HepG2 (cell line): ENCODE measurements at regions not wholly inside any gene's neighbourhood (a gene's known extent, or its start where the extent isn't known, plus 50 kb on each side); places are given as distances from the start of the nearest gene placed in this dataset.

Experiments
- ATAC-seq: fragments of 200-7000 bp; cut with Tn5 transposase; 3 replicates; pipeline ENCODE4 v1.9.1; 2020; ENCODE audit warnings: mild to moderate bottlenecking, moderate library complexity
- BruUV-seq: library from RNA; stranded (reverse); fragments of 400-500 nt; replicated peaks from 2 replicates; lab custom pipeline; 2021; lab: Mats Ljungman, UMichigan
- CTCF ChIA-PET: fragments of 300-600 bp; formaldehyde crosslinking; extraction: SDS; loops from one replicate; lab custom pipeline; 2021; ENCODE audit warnings: low total read pairs, inconsistent platforms, low intra/inter-chr PET ratio; lab: Yijun Ruan, JAX
- POLR2A ChIA-PET: fragments of 350-600 bp; sonication (Branson Sonifier 250); formaldehyde crosslinking; loops from one replicate; lab custom pipeline; 2020; ENCODE audit warnings: antibody characterized with exemption, inconsistent platforms; lab: Yijun Ruan, JAX
- DNase-seq: peaks from one replicate; pipeline ENCODE4 v3.0.0-alpha.2; 2015; ENCODE audit warnings: low spot score
- FAIRE-seq: peaks from 3 replicates; lab custom pipeline; 2011; peaks lifted over from hg19 to GRCh38; lab: Jason Lieb, UNC
- H2AFZ ChIP-seq: one replicate; pipeline ENCODE4 v1.6.1; 2011; ENCODE audit warnings: low read length, inconsistent platforms
- H3K27ac ChIP-seq: fragments of 300-600 bp; 3 replicates; pipeline ENCODE4 v1.8.0; 2011; ENCODE audit warnings: mixed run types, mild to moderate bottlenecking, mixed read lengths, low read length, inconsistent platforms; ENCODE audit not compliant: insufficient read depth; ENCODE audit errors: extremely low read length
- H3K27me3 ChIP-seq, 2 experiments: fragments of 200-600 bp in 1 of 2; 2 replicates in 1 of 2; 3 replicates in 1 of 2; pipeline versions ENCODE4 v1.6.0 to v1.8.0; 2011; ENCODE audit warnings: low read length in 2 of 2, mild to moderate bottlenecking in 2 of 2, moderate library complexity in 2 of 2, inconsistent platforms in 1 of 2; ENCODE audit not compliant: insufficient read depth in 2 of 2, control insufficient read depth in 1 of 2
- H3K36me3 ChIP-seq, 2 experiments: fragments of 200-600 bp in 1 of 2; replicated peaks in 1 of 2; 2 replicates in 1 of 2; 3 replicates in 1 of 2; pipeline versions ENCODE4 v1.5.1 to v1.8.0; 2011; ENCODE audit warnings: low read length in 2 of 2, inconsistent platforms in 1 of 2; ENCODE audit not compliant: insufficient read depth in 2 of 2, control insufficient read depth in 1 of 2
- H3K4me1 ChIP-seq: 2 replicates; pipeline ENCODE4 v1.5.1; 2012; ENCODE audit warnings: low read length, inconsistent platforms; ENCODE audit not compliant: insufficient read depth
- H3K4me2 ChIP-seq: 2 replicates; pipeline ENCODE4 v1.6.0; 2011; ENCODE audit warnings: low read depth, low read length, inconsistent platforms
- H3K4me3 ChIP-seq, 3 experiments: fragments of 200-600 bp in 1 of 3; sonication (generic), shearing (Covaris generic) in 1 of 3; replicated peaks in 1 of 3; 2 replicates each; pipeline ENCODE4 v1.5.1; 2011 to 2016; ENCODE audit warnings: low read length in 3 of 3, inconsistent platforms in 2 of 3, low read depth in 2 of 3, mild to moderate bottlenecking in 2 of 3, control low read depth in 1 of 3, mixed read lengths in 1 of 3; ENCODE audit not compliant: insufficient read depth in 1 of 3
- H3K79me2 ChIP-seq: one replicate; pipeline ENCODE4 v1.6.1; 2011; ENCODE audit warnings: low read length, inconsistent platforms; ENCODE audit not compliant: insufficient read depth
- H3K9ac ChIP-seq: 2 replicates; pipeline ENCODE4 v1.6.0; 2011; ENCODE audit warnings: mild to moderate bottlenecking, low read depth, low read length, inconsistent platforms; ENCODE audit not compliant: insufficient read depth
- H3K9me3 ChIP-seq: 2 replicates; pipeline ENCODE4 v1.5.1; 2012; ENCODE audit warnings: mild to moderate bottlenecking, low read length
- H4K20me1 ChIP-seq: 2 replicates; pipeline ENCODE4 v1.6.0; 2011; ENCODE audit warnings: inconsistent platforms, mild to moderate bottlenecking, low read length, moderate library complexity; ENCODE audit not compliant: insufficient read depth
- CAMTA2 ChIP-seq: sonication (generic); formaldehyde crosslinking; IDR thresholded peaks from 2 replicates; pipeline ENCODE4 v1.4.0; 2020; ENCODE audit warnings: mild to moderate bottlenecking, missing genetic modification reagents, borderline replicate concordance
- MEIS2 ChIP-seq: sonication (generic); formaldehyde crosslinking; IDR thresholded peaks from 2 replicates; pipeline ENCODE4 v1.9.0; 2021; ENCODE audit warnings: mild to moderate bottlenecking, missing genetic modification reagents
- RFX3 ChIP-seq: IDR thresholded peaks from 2 replicates; pipeline ENCODE4 v1.6.1; 2016; ENCODE audit warnings: missing biosample characterization, missing genetic modification reagents
- SAFB2 ChIP-seq: sonication (generic); formaldehyde crosslinking; IDR thresholded peaks from 2 replicates; pipeline ENCODE4 v1.5.1; 2020; ENCODE audit warnings: missing genetic modification reagents, low read depth, mild to moderate bottlenecking, borderline replicate concordance
- SUZ12 ChIP-seq: fragments of 150-350 bp; IDR thresholded peaks from 2 replicates; pipeline ENCODE4 v1.6.1; 2014; ENCODE audit warnings: low read depth, low read length
- U2AF2 ChIP-seq: fragments of 200-400 bp; formaldehyde crosslinking; IDR thresholded peaks from 2 replicates; pipeline ENCODE4 v1.6.1; 2017; ENCODE audit warnings: low read depth, mild to moderate bottlenecking, low read length
- ZNF772 ChIP-seq: sonication (generic); formaldehyde crosslinking; IDR thresholded peaks from 2 replicates; pipeline ENCODE4 v1.5.0; 2020; ENCODE audit warnings: mild to moderate bottlenecking, missing genetic modification reagents
- ZZZ3 ChIP-seq: sonication (generic); formaldehyde crosslinking; IDR thresholded peaks from 2 replicates; pipeline ENCODE4 v1.4.0; 2020; ENCODE audit warnings: missing genetic modification reagents, mild to moderate bottlenecking, borderline replicate concordance
- WGBS: methylation state at CpG from one replicate; pipeline ENCODE4 v1.1.6; 2017; ENCODE audit warnings: low lambda C conversion rate; 5-methylcytosine and 5-hydroxymethylcytosine counted together
- in situ Hi-C: cut with HindIII; loops from 2 replicates; pipeline ENCODE4 v1.10.0; 2017; ENCODE audit warnings: low pct_unique_long_range_greater_than_20kb; ENCODE audit not compliant: extremely low pct_ligation_motif_present
- intact Hi-C: fragments of 100-400 bp; cut with micrococcal nuclease; formaldehyde crosslinking; loops from one replicate; pipeline ENCODE4 v1.10.0; 2022; ENCODE audit not compliant: unreplicated experiment
- TF ChIP-seq, protein P1 (sequence below): sonication (generic); formaldehyde crosslinking; conservative IDR thresholded peaks from 2 replicates; pipeline ENCODE4 v1.8.0; 2022; ENCODE audit warnings: low read depth, missing genetic modification reagents
- TF ChIP-seq, protein P2 (sequence below): sonication (generic); formaldehyde crosslinking; IDR thresholded peaks from 2 replicates; pipeline ENCODE4 v1.5.0; 2020; ENCODE audit warnings: missing genetic modification reagents
- TF ChIP-seq, protein P3 (sequence below): sonication (generic); formaldehyde crosslinking; IDR thresholded peaks from 2 replicates; pipeline ENCODE4 v1.5.0; 2020; ENCODE audit warnings: missing genetic modification reagents

DNA sequence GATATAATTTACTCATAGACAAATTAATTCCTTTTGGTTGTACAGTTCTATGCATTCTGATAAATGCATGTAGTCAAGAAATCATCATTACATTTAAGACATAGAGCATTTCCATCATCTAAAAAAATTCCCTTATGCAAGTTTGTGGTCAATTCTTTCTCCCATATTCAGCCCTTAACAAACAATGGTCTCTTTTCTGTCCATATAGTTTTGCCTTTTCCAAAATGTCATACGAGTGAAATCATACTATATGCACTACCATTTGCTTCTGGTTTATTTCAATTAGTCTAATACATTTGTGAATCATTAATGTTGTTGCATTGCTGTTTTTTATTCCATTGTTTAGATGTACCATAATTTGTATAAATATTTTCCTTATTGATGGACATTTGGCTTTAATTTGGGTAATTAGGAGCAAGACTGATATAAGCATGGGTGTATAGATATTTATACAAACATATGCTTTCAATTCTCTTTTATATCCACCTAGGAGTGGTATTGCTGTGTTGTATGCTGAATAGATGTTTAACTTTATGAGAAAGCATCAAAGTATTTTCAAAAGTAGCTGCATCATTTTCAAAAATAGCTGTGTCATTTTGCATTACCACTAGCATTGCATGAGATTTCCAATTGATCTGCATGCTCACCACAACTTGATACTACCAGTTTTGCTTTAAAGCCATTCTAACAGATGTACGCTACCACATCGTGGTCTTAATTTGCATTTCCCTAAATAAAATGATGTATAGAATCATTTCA is 397.0 kb upstream of the ADAMTS5 start:
- intact Hi-C loops (no loop called here), in situ Hi-C loops (no loop called here)
- CTCF ChIA-PET: no interaction called here

DNA sequence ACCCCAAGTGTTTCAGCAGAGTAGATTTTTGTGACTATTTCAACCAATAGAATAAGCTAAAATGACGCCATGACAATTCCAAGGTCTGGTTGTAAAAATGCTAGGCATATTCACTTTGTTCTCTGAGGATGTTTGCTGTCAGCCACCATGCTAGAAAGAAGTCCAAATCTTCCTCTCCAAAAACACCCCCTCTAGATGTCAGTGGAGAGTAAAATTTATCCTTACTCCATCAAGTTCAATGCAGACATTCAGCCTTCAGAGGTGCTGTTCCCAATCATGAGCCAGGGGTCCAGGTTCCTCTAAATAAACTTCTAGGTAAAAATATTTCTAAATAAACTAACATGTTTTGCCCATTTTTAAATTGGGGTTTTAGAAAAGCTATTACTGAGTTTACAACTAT is 395.4 kb upstream of the ADAMTS5 start:
- 0% methylated on average over 1 of the region's 1 CpG for WGBS
- H3K79me2 ChIP-seq: no peaks in the 10 kb centered on the region
- no peaks in the 10 kb centered on the region for H3K27me3 ChIP-seq
- H3K4me3 ChIP-seq: no peak overlapping the region
- no TSS peak for BruUV-seq
- H3K27ac ChIP-seq: no peak overlapping the region
- H4K20me1 ChIP-seq: no peaks in the 10 kb centered on the region
- intact Hi-C loops: no loop called here
- ATAC-seq (no peak), FAIRE-seq (no peak), DNase-seq (no peak)
- ChIA-PET POLR2A (no interaction called here), CTCF (no interaction called here)
- no peak overlapping the region for H2AFZ ChIP-seq
- H3K4me2 ChIP-seq: no peak overlapping the region
- H3K4me1 ChIP-seq: no peaks in the 10 kb centered on the region
- no peaks in the 10 kb centered on the region for H3K36me3 ChIP-seq
- TF ChIP-seq RFX3 (CRISPR knock-in tag): no peak
- TF ChIP-seq, protein P1, sequence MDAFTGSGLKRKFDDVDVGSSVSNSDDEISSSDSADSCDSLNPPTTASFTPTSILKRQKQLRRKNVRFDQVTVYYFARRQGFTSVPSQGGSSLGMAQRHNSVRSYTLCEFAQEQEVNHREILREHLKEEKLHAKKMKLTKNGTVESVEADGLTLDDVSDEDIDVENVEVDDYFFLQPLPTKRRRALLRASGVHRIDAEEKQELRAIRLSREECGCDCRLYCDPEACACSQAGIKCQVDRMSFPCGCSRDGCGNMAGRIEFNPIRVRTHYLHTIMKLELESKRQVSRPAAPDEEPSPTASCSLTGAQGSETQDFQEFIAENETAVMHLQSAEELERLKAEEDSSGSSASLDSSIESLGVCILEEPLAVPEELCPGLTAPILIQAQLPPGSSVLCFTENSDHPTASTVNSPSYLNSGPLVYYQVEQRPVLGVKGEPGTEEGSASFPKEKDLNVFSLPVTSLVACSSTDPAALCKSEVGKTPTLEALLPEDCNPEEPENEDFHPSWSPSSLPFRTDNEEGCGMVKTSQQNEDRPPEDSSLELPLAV (CRISPR knock-in tag): no peak
- TF ChIP-seq SUZ12: no peak
- no peak for TF ChIP-seq ZNF772
- TF ChIP-seq CAMTA2: no peak
- no peak for TF ChIP-seq ZZZ3 (CRISPR knock-in tag)
- no peak for TF ChIP-seq MEIS2 (CRISPR knock-in tag)
- TF ChIP-seq, protein P2, sequence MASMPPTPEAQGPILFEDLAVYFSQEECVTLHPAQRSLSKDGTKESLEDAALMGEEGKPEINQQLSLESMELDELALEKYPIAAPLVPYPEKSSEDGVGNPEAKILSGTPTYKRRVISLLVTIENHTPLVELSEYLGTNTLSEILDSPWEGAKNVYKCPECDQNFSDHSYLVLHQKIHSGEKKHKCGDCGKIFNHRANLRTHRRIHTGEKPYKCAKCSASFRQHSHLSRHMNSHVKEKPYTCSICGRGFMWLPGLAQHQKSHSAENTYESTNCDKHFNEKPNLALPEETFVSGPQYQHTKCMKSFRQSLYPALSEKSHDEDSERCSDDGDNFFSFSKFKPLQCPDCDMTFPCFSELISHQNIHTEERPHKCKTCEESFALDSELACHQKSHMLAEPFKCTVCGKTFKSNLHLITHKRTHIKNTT (CRISPR knock-in tag): no peak
- no peak for TF ChIP-seq SAFB2 (CRISPR knock-in tag)
- no peak for TF ChIP-seq U2AF2
- TF ChIP-seq, all 625 proteins: peak for 0
- no peak overlapping the region for H3K9ac ChIP-seq
- in situ Hi-C loops: no loop called here
- peaks cover 89% of the 10 kb centered on the region for H3K9me3 ChIP-seq

More for the DNA sequence above, 397.0 kb upstream of the ADAMTS5 start:
- BruUV-seq: no TSS peak
- ATAC-seq (no peak), DNase-seq (no peak), FAIRE-seq (no peak)
- Histone ChIP-seq H4K20me1 (no peaks in the 10 kb centered on the region), H3K27me3 (no peaks in the 10 kb centered on the region), H3K4me3 (no peak overlapping the region), H3K36me3 (no peaks in the 10 kb centered on the region), H3K4me2 (no peak overlapping the region), H3K27ac (no peak overlapping the region), H2AFZ (no peak overlapping the region), H3K4me1 (no peaks in the 10 kb centered on the region), H3K9ac (no peak overlapping the region), H3K79me2 (no peaks in the 10 kb centered on the region), H3K9me3 (peaks cover 89% of the 10 kb centered on the region)
- POLR2A ChIA-PET: no interaction called here
- WGBS: 17% methylated on average over 3 of the region's 3 CpGs
- TF ChIP-seq, protein P3, sequence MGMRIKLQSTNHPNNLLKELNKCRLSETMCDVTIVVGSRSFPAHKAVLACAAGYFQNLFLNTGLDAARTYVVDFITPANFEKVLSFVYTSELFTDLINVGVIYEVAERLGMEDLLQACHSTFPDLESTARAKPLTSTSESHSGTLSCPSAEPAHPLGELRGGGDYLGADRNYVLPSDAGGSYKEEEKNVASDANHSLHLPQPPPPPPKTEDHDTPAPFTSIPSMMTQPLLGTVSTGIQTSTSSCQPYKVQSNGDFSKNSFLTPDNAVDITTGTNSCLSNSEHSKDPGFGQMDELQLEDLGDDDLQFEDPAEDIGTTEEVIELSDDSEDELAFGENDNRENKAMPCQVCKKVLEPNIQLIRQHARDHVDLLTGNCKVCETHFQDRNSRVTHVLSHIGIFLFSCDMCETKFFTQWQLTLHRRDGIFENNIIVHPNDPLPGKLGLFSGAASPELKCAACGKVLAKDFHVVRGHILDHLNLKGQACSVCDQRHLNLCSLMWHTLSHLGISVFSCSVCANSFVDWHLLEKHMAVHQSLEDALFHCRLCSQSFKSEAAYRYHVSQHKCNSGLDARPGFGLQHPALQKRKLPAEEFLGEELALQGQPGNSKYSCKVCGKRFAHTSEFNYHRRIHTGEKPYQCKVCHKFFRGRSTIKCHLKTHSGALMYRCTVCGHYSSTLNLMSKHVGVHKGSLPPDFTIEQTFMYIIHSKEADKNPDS (CRISPR knock-in tag): no peak
